GM06990 (cell line): ENCODE measurements at regions not wholly inside any gene's neighbourhood (a gene's known extent, or its start where the extent isn't known, plus 50 kb on each side); places are given as distances from the start of the nearest gene placed in this dataset.

ENCODE experiments used
- DNase-seq: peaks from one replicate; pipeline ENCODE4 v3.0.0-alpha.2; 2011; ENCODE audit not compliant: insufficient read length; ENCODE audit errors: extremely low read depth
- H3K27me3 ChIP-seq: replicated peaks from 2 replicates; pipeline ENCODE4 v1.6.0; 2011; ENCODE audit warnings: low read length; ENCODE audit not compliant: control insufficient read depth, insufficient read depth
- H3K36me3 ChIP-seq: 2 replicates; pipeline ENCODE4 v1.5.1; 2011; ENCODE audit warnings: low read length; ENCODE audit not compliant: control insufficient read depth, insufficient read depth
- H3K4me3 ChIP-seq: replicated peaks from 2 replicates; pipeline ENCODE4 v1.5.1; 2011; ENCODE audit warnings: low read depth, mild to moderate bottlenecking, control low read depth, low read length
- CTCF ChIP-seq: IDR thresholded peaks from 2 replicates; pipeline ENCODE4 v1.5.1; 2011; ENCODE audit warnings: low read length, control low read depth, mild to moderate bottlenecking, inconsistent platforms; ENCODE audit not compliant: insufficient read depth, poor library complexity, severe bottlenecking

- no peaks in the 10 kb centered on the region for H3K27me3 ChIP-seq
- H3K36me3 ChIP-seq: no peaks in the 10 kb centered on the region; the same call in 1 of the 2 replicates
- no peak overlapping the region for H3K4me3 ChIP-seq
- TF ChIP-seq CTCF: no peak
- no peak for DNase-seq
Observed at GRCh38 chr2:74066491-74067203, 81.1 kb downstream of the BOLA3 start.

DNA sequence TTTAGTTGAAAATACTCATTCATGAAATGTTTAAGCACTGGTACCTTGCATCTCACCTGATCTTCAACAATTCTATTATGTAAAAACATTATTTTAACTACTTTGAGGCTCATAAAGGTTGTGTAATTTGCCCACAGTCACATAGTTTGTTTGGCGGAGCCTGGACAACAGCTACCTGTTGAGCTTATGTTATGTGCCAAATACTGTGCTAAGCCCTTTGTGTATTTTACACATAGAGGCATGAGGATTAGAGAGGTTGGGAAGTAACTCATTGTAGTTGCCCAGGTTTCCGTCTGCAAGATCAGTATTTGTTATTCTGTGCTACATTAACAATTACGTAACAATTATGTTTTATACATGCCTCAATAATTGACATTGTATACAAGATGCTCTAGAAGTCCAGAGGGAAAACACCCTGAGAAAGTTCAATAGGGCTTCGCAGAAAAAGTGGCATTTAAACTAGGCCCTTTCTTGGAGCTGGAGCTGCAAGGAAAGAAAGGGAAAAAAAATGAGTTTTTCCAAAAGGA is 80.4 kb downstream of the BOLA3 start:
- Histone ChIP-seq H3K4me3 (no peak overlapping the region), H3K27me3 (no peaks in the 10 kb centered on the region), H3K36me3 (no peaks in the 10 kb centered on the region; the same call in 1 of the 2 replicates)
- no peak for DNase-seq
- no peak for TF ChIP-seq CTCF

DNA sequence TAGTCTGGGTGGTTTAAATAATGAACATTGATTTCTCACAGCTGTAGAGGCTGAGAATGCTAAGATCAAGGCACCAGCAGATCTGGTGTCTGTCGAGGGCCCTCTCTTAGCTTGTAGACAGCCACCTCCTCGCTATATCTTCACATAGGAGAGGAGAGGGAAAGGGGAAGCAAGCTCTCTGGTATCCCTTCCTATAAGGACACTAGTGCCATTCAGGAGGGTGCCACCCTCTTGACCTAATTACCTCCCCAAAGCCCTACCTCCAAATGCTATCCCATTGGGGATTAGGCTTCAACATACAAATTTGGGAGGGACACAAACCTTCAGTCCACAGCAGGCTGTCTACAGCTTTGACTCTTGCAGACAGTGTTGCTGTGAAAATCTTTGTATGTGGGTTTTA is 76.7 kb downstream of the BOLA3 start:
- Histone ChIP-seq H3K27me3 (no peaks in the 10 kb centered on the region), H3K36me3 (no peaks in the 10 kb centered on the region; the same call in none of the 2 replicates), H3K4me3 (no peak overlapping the region)
- no peak for TF ChIP-seq CTCF
- no peak for DNase-seq

GRCh38 chr2:74071426-74071825 is 76.3 kb downstream of the BOLA3 start:
- TF ChIP-seq CTCF: no peak
- Histone ChIP-seq H3K4me3 (no peak overlapping the region), H3K27me3 (no peaks in the 10 kb centered on the region), H3K36me3 (no peaks in the 10 kb centered on the region; the same call in none of the 2 replicates)
- DNase-seq: no peak

GRCh38 chr2:74072565-74072964 is 75.1 kb downstream of the BOLA3 start:
- H3K36me3 ChIP-seq: no peaks in the 10 kb centered on the region; the same call in none of the 2 replicates
- no peaks in the 10 kb centered on the region for H3K27me3 ChIP-seq
- H3K4me3 ChIP-seq: no peak overlapping the region
- no peak for DNase-seq
- no peak for TF ChIP-seq CTCF
